ENCODE measurements at regions not wholly inside any gene's neighbourhood (a gene's known extent, or its start where the extent isn't known, plus 50 kb on each side); places are given as distances from the start of the nearest gene placed in this dataset.

- WGBS (ENCODE audit: missing lambda C conversion rate) = 37% methylated on average over 4 of the region's 4 CpGs
These were observed 358.6 kb downstream of the MSX2 start for GRCh38 chr5:175082866-175083590.

GRCh38 chr5:175082346-175082745, 358.0 kb downstream of the MSX2 start:
- WGBS (ENCODE audit: missing lambda C conversion rate) = 13% methylated on average over 1 of the region's 1 CpG
- Histone ChIP-seq H3K9me3 (no peaks in the 10 kb centered on the region), H3K4me3 (no peak overlapping the region), H3K4me2 (no peak overlapping the region), H3K4me1 (peaks cover 14% of the 10 kb centered on the region), H3K27ac (no peak overlapping the region)
- no peak for FAIRE-seq
- CTCF ChIA-PET = interaction anchor here (1.2 kb wide), 1 partner anchor 13 kb away, joined by 3 read pairs; no protein-coding TSS in a partner anchor
- TF ChIP-seq CEBPB (IDR thresholded peaks at IDR 0.05) (no peak), ZFP36 (IDR thresholded peaks at IDR 0.05; ENCODE audit: borderline replicate concordance, partially characterized antibody) (no peak), HES2 (IDR thresholded peaks at IDR 0.05) (no peak), NPAS2 (CRISPR knock-in tag; IDR thresholded peaks at IDR 0.05; ENCODE audit: borderline replicate concordance) (no peak)
- no peak for DNase-seq (ENCODE audit: low read depth in 1 of 2, low spot score in 1 of 2)
- POLR2A ChIA-PET = no interaction called here
- no peak for ATAC-seq

More at GRCh38 chr5:175082866-175083590, 358.6 kb downstream of the MSX2 start:
- ChIA-PET CTCF (no interaction called here), POLR2A (no interaction called here)
- no peak for ATAC-seq
- no peak for FAIRE-seq
- Histone ChIP-seq H3K4me1 (peaks cover 14% of the 10 kb centered on the region), H3K4me3 (no peak overlapping the region), H3K27ac (no peak overlapping the region), H3K9me3 (no peaks in the 10 kb centered on the region), H3K4me2 (no peak overlapping the region)
- DNase-seq (ENCODE audit: low read depth in 1 of 2, low spot score in 1 of 2) = no peak
- TF ChIP-seq BHLHE40 (IDR thresholded peaks at IDR 0.05; ENCODE audit: low read depth, low read length) = no peak
- no peak for TF ChIP-seq NR3C1 (IDR thresholded peaks at IDR 0.05)
- TF ChIP-seq NFE2L2 (conservative IDR thresholded peaks at IDR 0.05; ENCODE audit: low read length) = no peak
- no peak for TF ChIP-seq RFX5 (IDR thresholded peaks at IDR 0.05)
- TF ChIP-seq EHF (CRISPR knock-in tag; IDR thresholded peaks at IDR 0.05) = no peak
- TF ChIP-seq HES2 (IDR thresholded peaks at IDR 0.05) = no peak
- TF ChIP-seq HOXB13 (CRISPR knock-in tag; IDR thresholded peaks at IDR 0.05; ENCODE audit: low read depth) = no peak
- no peak for TF ChIP-seq HOXB5 (CRISPR knock-in tag; IDR thresholded peaks at IDR 0.05)
- TF ChIP-seq ATOH8 (CRISPR knock-in tag; IDR thresholded peaks at IDR 0.05; ENCODE audit: low read depth) = no peak
- no peak for TF ChIP-seq CEBPB (IDR thresholded peaks at IDR 0.05)

- Histone ChIP-seq H3K4me1 (peaks cover 14% of the 10 kb centered on the region), H3K4me2 (no peak overlapping the region), H3K4me3 (no peak overlapping the region), H3K27ac (no peak overlapping the region), H3K9me3 (peaks cover 4% of the 10 kb centered on the region; the same call in 1 of the 3 replicates)
- no peak for DNase-seq (ENCODE audit: low read depth in 1 of 2, low spot score in 1 of 2)
- FAIRE-seq = no peak
- TF ChIP-seq EHF (CRISPR knock-in tag; IDR thresholded peaks at IDR 0.05) = no peak
- no peak for TF ChIP-seq NFE2L2 (conservative IDR thresholded peaks at IDR 0.05; ENCODE audit: low read length)
- no peak for TF ChIP-seq HOXB5 (CRISPR knock-in tag; IDR thresholded peaks at IDR 0.05)
- TF ChIP-seq HOXA7 (CRISPR knock-in tag; IDR thresholded peaks at IDR 0.05) = no peak
- no peak for TF ChIP-seq RARB (CRISPR knock-in tag; IDR thresholded peaks at IDR 0.05)
- no peak for TF ChIP-seq CHD2 (IDR thresholded peaks at IDR 0.05; ENCODE audit: low read length, partially characterized antibody)
- CTCF ChIA-PET = interaction anchor here (0.7 kb wide), 1 partner anchor 366 kb away, joined by 3 read pairs; no protein-coding TSS in a partner anchor
- ATAC-seq = no peak
- 23% methylated on average over 2 of the region's 2 CpGs for WGBS (ENCODE audit: missing lambda C conversion rate)
- POLR2A ChIA-PET = no interaction called here
These were observed 355.3 kb downstream of the MSX2 start for GRCh38 chr5:175079707-175080106.

GRCh38 chr5:175070283-175070682, 345.9 kb downstream of the MSX2 start:
- no peak for TF ChIP-seq ZFP36 (IDR thresholded peaks at IDR 0.05; ENCODE audit: borderline replicate concordance, partially characterized antibody)
- TF ChIP-seq E2F6 (IDR thresholded peaks at IDR 0.05; ENCODE audit: borderline replicate concordance, low read depth) = no peak
- no peak for TF ChIP-seq ZNF302 (CRISPR knock-in tag; IDR thresholded peaks at IDR 0.05)
- no peak for TF ChIP-seq SMC3 (IDR thresholded peaks at IDR 0.05)
- TF ChIP-seq KDM5A (IDR thresholded peaks at IDR 0.05) = no peak
- TF ChIP-seq FOXS1 (CRISPR knock-in tag; IDR thresholded peaks at IDR 0.05) = no peak
- no peak for TF ChIP-seq HES2 (IDR thresholded peaks at IDR 0.05)
- ChIA-PET CTCF (no interaction called here), POLR2A (no interaction called here)
- H3K4me1 ChIP-seq = no peaks in the 10 kb centered on the region
- no peak overlapping the region for H3K27ac ChIP-seq
- H3K4me3 ChIP-seq = no peak overlapping the region
- no peak overlapping the region for H3K4me2 ChIP-seq
- FAIRE-seq (no peak), ATAC-seq (no peak), DNase-seq (ENCODE audit: low read depth in 1 of 2, low spot score in 1 of 2) (no peak)
- H3K9me3 ChIP-seq = peaks cover 5% of the 10 kb centered on the region; the same call in 1 of the 3 replicates

Data from A549 (cell line).